ENCODE measurements at regions not wholly inside any gene's neighbourhood (a gene's known extent, or its start where the extent isn't known, plus 50 kb on each side); places are given as distances from the start of the nearest gene placed in this dataset.

- no peak for DNase-seq (ENCODE audit: low read depth)
These were observed 80.6 kb upstream of the IPO9 start for GRCh38 chr1:201748335-201748734.

- no peak for DNase-seq (ENCODE audit: low read depth)
These were observed 79.8 kb upstream of the IPO9 start for GRCh38 chr1:201749059-201749690.

- no peak for DNase-seq (ENCODE audit: low read depth)
These were observed 78.8 kb upstream of the IPO9 start for GRCh38 chr1:201750120-201750519.

- DNase-seq (ENCODE audit: low read depth), result no peak
These were observed 78.0 kb upstream of the IPO9 start for GRCh38 chr1:201750934-201751333.

GRCh38 chr1:201751872-201752271 is 77.1 kb upstream of the IPO9 start:
- DNase-seq (ENCODE audit: low read depth), result no peak

- no peak for DNase-seq (ENCODE audit: low read depth)
These were observed 76.6 kb upstream of the IPO9 start for GRCh38 chr1:201752333-201752732.

- no peak for DNase-seq (ENCODE audit: low read depth)
These were observed 75.5 kb upstream of the IPO9 start for GRCh38 chr1:201753492-201753891.

- no peak for DNase-seq (ENCODE audit: low read depth)
These were observed 74.6 kb upstream of the IPO9 start for GRCh38 chr1:201754353-201754752.

GRCh38 chr1:201755200-201755599 is 73.8 kb upstream of the IPO9 start:
- no peak for DNase-seq (ENCODE audit: low read depth)

GRCh38 chr1:201756406-201756805 is 72.6 kb upstream of the IPO9 start:
- no peak for DNase-seq (ENCODE audit: low read depth)

- no peak for DNase-seq (ENCODE audit: low read depth)
These were observed 70.4 kb upstream of the IPO9 start for GRCh38 chr1:201758499-201759050.

- DNase-seq (ENCODE audit: low read depth), result no peak
These were observed 69.7 kb upstream of the IPO9 start for GRCh38 chr1:201759194-201759815.

GRCh38 chr1:201760516-201760915 is 68.4 kb upstream of the IPO9 start:
- DNase-seq (ENCODE audit: low read depth), result no peak

- DNase-seq (ENCODE audit: low read depth), result no peak
These were observed 67.8 kb upstream of the IPO9 start for GRCh38 chr1:201761178-201761577.

GRCh38 chr1:201761871-201762270 is 67.1 kb upstream of the IPO9 start:
- no peak for DNase-seq (ENCODE audit: low read depth)

GRCh38 chr1:201762381-201762780 is 66.6 kb upstream of the IPO9 start:
- DNase-seq (ENCODE audit: low read depth), result no peak

GRCh38 chr1:201763455-201764140 is 65.4 kb upstream of the IPO9 start:
- no peak for DNase-seq (ENCODE audit: low read depth)

- DNase-seq (ENCODE audit: low read depth), result no peak
These were observed 64.8 kb upstream of the IPO9 start for GRCh38 chr1:201764166-201764565.

- DNase-seq (ENCODE audit: low read depth), result no peak
These were observed 64.4 kb upstream of the IPO9 start for GRCh38 chr1:201764579-201764978.

- DNase-seq (ENCODE audit: low read depth), result no peak
These were observed 62.7 kb upstream of the IPO9 start for GRCh38 chr1:201766131-201766866.

GRCh38 chr1:201767339-201767738 is 61.6 kb upstream of the IPO9 start:
- DNase-seq (ENCODE audit: low read depth), result no peak

- no peak for DNase-seq (ENCODE audit: low read depth)
These were observed 59.9 kb upstream of the IPO9 start for GRCh38 chr1:201769072-201769471.
